ENCODE measurements at regions not wholly inside any gene's neighbourhood (a gene's known extent, or its start where the extent isn't known, plus 50 kb on each side); places are given as distances from the start of the nearest gene placed in this dataset.

DNA sequence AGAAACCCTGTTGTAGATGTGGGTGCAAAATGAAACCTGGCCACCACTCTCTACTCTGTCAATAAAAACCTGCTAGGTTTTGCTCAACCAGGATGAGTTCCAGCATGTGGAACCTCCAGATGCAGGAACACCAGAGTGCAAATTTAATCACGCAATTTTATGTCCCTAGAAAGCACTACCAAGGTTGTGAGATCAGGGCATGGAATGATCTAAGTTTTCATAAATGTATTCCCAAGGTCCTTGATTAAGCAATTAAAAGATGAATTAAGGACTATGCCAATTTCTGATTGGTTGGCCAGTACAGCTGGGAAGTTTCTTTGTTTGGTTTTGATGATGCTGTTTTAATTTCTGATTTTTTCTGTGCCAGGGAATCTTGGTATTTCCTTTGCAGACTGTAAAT lies 179.2 kb downstream of the KCNS3 start:
- TF ChIP-seq, protein P1, sequence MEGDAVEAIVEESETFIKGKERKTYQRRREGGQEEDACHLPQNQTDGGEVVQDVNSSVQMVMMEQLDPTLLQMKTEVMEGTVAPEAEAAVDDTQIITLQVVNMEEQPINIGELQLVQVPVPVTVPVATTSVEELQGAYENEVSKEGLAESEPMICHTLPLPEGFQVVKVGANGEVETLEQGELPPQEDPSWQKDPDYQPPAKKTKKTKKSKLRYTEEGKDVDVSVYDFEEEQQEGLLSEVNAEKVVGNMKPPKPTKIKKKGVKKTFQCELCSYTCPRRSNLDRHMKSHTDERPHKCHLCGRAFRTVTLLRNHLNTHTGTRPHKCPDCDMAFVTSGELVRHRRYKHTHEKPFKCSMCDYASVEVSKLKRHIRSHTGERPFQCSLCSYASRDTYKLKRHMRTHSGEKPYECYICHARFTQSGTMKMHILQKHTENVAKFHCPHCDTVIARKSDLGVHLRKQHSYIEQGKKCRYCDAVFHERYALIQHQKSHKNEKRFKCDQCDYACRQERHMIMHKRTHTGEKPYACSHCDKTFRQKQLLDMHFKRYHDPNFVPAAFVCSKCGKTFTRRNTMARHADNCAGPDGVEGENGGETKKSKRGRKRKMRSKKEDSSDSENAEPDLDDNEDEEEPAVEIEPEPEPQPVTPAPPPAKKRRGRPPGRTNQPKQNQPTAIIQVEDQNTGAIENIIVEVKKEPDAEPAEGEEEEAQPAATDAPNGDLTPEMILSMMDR (IDR thresholded peaks at IDR 0.05): no peak
- no peak for TF ChIP-seq EZH2 (IDR thresholded peaks at IDR 0.05; ENCODE audit: borderline replicate concordance, insufficient read depth, low read depth, low read length, poor library complexity, severe bottlenecking)

Measured in B cell (primary cell).